OCI-LY3 (cell line): ENCODE measurements at regions not wholly inside any gene's neighbourhood (a gene's known extent, or its start where the extent isn't known, plus 50 kb on each side); places are given as distances from the start of the nearest gene placed in this dataset.
A peak's percentile ranks its signal among the peaks of the same experiment; 100 is the strongest.

Experiments
- H2AFZ ChIP-seq: fragments of 200-600, 300-600 bp; shearing (Covaris generic); 2 replicates; pipeline ENCODE4 v1.6.0; 2014; ENCODE audit warnings: antibody characterized with exemption, low read depth, low read length
- H3K27ac ChIP-seq: fragments of 200-600, 300-600 bp; sonication (generic); 2 replicates; pipeline ENCODE4 v1.5.1; 2014; ENCODE audit warnings: mild to moderate bottlenecking, low read length, moderate library complexity, mixed read lengths
- H3K27me3 ChIP-seq: fragments of 200-600, 300-600 bp; sonication (generic); 2 replicates; pipeline ENCODE4 v1.6.1; 2014; ENCODE audit warnings: low read depth, low read length, mixed read lengths
- H3K36me3 ChIP-seq: fragments of 200-600, 300-600 bp; sonication (generic); replicated peaks from 2 replicates; pipeline ENCODE3; 2014; ENCODE audit warnings: low read depth, low read length, mixed read lengths
- H3K4me1 ChIP-seq: fragments of 300-600, 200-600 bp; sonication (generic); 2 replicates; pipeline ENCODE4 v1.6.1; 2014; ENCODE audit warnings: low read length, mixed read lengths
- H3K4me2 ChIP-seq: fragments of 200-600, 300-600 bp; sonication (generic); 2 replicates; pipeline ENCODE4 v1.6.1; 2014; ENCODE audit warnings: low read length, mixed read lengths
- H3K4me3 ChIP-seq: fragments of 300-600, 200-600 bp; sonication (generic); 2 replicates; pipeline ENCODE4 v1.5.1; 2014; ENCODE audit warnings: antibody characterized with exemption, mild to moderate bottlenecking, low read length, moderate library complexity
- H3K79me2 ChIP-seq: fragments of 300-600, 200-600 bp; shearing (Covaris generic); 2 replicates; pipeline ENCODE4 v1.6.1; 2014; ENCODE audit warnings: mild to moderate bottlenecking, low read length, mixed read lengths
- H3K9ac ChIP-seq: fragments of 300-600, 200-600 bp; shearing (Covaris generic); 2 replicates; pipeline ENCODE4 v1.6.0; 2014; ENCODE audit warnings: mild to moderate bottlenecking, low read length, moderate library complexity
- H3K9me3 ChIP-seq: fragments of 200-600, 300-600 bp; shearing (Covaris generic); 2 replicates; pipeline ENCODE4 v1.6.1; 2014; ENCODE audit warnings: low read length, mixed read lengths; ENCODE audit not compliant: insufficient read depth
- H4K20me1 ChIP-seq: fragments of 200-600, 300-600 bp; sonication (generic); 2 replicates; pipeline ENCODE4 v1.6.1; 2016; ENCODE audit warnings: low read length, mixed read lengths; ENCODE audit not compliant: insufficient read depth
- EZH2phosphoT487 ChIP-seq: fragments of 200-600 bp; shearing (Covaris generic); IDR thresholded peaks from 2 replicates; pipeline ENCODE4 v1.6.1; 2018; ENCODE audit warnings: antibody characterized with exemption, mixed run types, low read depth
- TF ChIP-seq, protein P1 (sequence below): fragments of 200-600, 300-600 bp; sonication (generic); IDR thresholded peaks from 2 replicates; pipeline ENCODE4 v1.5.1; 2014; ENCODE audit warnings: antibody characterized with exemption, low read length, low read depth

DNA sequence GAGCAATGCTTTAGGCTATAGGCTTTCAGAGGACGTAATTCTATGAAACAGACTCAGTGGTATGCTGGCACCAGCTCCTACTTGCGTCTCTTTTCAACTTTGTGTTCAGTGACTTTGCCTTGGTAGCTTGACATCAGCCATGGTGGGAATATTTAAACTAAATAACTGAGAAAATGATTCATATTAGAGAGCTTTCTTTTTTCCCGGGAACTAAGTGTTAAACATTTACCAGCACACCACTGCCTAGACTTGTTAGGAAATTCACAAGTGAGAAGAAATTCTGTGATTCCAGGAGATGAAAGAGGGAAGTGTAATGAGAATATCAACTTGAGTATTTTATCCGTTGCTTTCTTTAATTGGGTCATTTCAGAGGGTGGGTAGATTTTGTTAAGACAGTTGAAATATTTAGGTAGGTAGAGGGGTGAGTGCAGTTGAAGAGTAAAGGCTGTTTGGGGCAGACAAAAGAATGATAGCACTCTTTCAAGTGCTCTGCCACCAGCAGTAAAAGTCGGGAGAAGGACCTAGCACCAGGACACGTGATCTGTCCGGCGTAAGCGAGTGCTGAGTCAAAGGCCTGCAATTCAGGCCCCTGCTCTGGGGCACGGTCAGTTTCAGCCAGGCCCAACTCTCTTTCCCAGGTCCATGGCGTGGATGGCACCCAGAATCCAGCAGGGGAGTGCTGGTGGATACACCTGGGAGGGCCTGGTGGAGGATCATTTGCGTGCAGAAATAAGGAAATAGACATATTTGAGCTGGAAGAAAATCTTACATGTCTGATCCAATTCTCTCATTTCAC lies 206.3 kb downstream of the SNX10 start:
- TF ChIP-seq, protein P1, sequence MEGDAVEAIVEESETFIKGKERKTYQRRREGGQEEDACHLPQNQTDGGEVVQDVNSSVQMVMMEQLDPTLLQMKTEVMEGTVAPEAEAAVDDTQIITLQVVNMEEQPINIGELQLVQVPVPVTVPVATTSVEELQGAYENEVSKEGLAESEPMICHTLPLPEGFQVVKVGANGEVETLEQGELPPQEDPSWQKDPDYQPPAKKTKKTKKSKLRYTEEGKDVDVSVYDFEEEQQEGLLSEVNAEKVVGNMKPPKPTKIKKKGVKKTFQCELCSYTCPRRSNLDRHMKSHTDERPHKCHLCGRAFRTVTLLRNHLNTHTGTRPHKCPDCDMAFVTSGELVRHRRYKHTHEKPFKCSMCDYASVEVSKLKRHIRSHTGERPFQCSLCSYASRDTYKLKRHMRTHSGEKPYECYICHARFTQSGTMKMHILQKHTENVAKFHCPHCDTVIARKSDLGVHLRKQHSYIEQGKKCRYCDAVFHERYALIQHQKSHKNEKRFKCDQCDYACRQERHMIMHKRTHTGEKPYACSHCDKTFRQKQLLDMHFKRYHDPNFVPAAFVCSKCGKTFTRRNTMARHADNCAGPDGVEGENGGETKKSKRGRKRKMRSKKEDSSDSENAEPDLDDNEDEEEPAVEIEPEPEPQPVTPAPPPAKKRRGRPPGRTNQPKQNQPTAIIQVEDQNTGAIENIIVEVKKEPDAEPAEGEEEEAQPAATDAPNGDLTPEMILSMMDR, result no peak
- no peak for TF ChIP-seq EZH2phosphoT487
- H3K4me3 ChIP-seq, result no peak overlapping the region
- H3K79me2 ChIP-seq, result no peaks in the 10 kb centered on the region
- H3K9me3 ChIP-seq, result no peaks in the 10 kb centered on the region
- no peaks in the 10 kb centered on the region for H3K27me3 ChIP-seq
- H3K27ac ChIP-seq, result no peak overlapping the region
- H3K9ac ChIP-seq, result no peak overlapping the region
- no peak overlapping the region for H3K4me2 ChIP-seq
- no peaks in the 10 kb centered on the region for H4K20me1 ChIP-seq
- peaks cover 13% of the 10 kb centered on the region for H3K4me1 ChIP-seq
- H2AFZ ChIP-seq, result no peak overlapping the region
- H3K36me3 ChIP-seq, result no peaks in the 10 kb centered on the region

- Histone ChIP-seq H3K27me3 (no peaks in the 10 kb centered on the region), H3K9ac (no peak overlapping the region), H3K36me3 (no peaks in the 10 kb centered on the region), H2AFZ (no peak overlapping the region), H3K79me2 (no peaks in the 10 kb centered on the region), H3K4me2 (no peak overlapping the region), H3K27ac (no peak overlapping the region), H3K9me3 (no peaks in the 10 kb centered on the region), H3K4me1 (peaks cover 13% of the 10 kb centered on the region), H4K20me1 (no peaks in the 10 kb centered on the region), H3K4me3 (no peak overlapping the region)
- no peak for TF ChIP-seq EZH2phosphoT487
- TF ChIP-seq, protein P1, result no peak
These were observed 207.7 kb downstream of the SNX10 start for GRCh38 chr7:26499315-26499897.

- H2AFZ ChIP-seq, result peak overlapping the region; percentile 87
- TF ChIP-seq EZH2phosphoT487, result no peak
- TF ChIP-seq, protein P1, result peak; percentile 64
These were observed 209.2 kb downstream of the SNX10 start for GRCh38 chr7:26500749-26501352.

More at GRCh38 chr7:26500749-26501352, 209.2 kb downstream of the SNX10 start:
- no peak overlapping the region for H3K27ac ChIP-seq
- H3K27me3 ChIP-seq, result no peaks in the 10 kb centered on the region
- H4K20me1 ChIP-seq, result no peaks in the 10 kb centered on the region
- H3K9ac ChIP-seq, result 0 out of 2 replicates have a peak overlapping the region, but pooled peaks have one; percentile 16
- peaks cover 19% of the 10 kb centered on the region for H3K4me1 ChIP-seq
- H3K79me2 ChIP-seq, result no peaks in the 10 kb centered on the region
- H3K9me3 ChIP-seq, result no peaks in the 10 kb centered on the region
- H3K4me3 ChIP-seq, result peak overlapping the region; percentile 60
- peak overlapping the region; percentile 51 for H3K4me2 ChIP-seq
- no peaks in the 10 kb centered on the region for H3K36me3 ChIP-seq
